Daoy (cell line): ENCODE measurements at regions not wholly inside any gene's neighbourhood (a gene's known extent, or its start where the extent isn't known, plus 50 kb on each side); places are given as distances from the start of the nearest gene placed in this dataset.
A peak's percentile ranks its signal among the peaks of the same experiment; 100 is the strongest.
"Not testable (repeated sequence)": the region's sequence is repeated elsewhere in the genome, so short reads cannot be mapped to it uniquely, and the experiment has no call there.

Experiments
- DNase-seq: peaks from one replicate; pipeline ENCODE4 v3.0.0-alpha.2; 2015; ENCODE audit warnings: low read depth

DNA sequence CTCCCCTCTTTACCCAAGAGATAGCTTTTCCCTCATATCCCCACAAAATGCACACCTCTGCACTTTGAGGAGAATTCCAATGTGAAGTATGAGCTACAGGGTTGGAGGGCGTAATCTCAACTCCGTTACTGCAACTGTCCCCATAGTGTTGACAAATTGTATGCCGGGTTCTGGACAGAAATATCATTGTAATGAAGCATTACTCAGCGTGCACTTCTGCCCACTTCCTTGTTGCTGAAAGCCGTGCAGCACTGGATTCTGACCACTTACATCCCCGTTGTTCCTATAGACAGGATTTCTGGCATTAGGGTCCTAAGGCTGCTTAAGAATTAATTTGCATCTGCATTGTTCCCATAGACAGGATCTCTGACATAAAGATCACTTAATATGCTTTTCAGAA, 205.6 kb downstream of the RHOU start:
- no peak for DNase-seq

DNA sequence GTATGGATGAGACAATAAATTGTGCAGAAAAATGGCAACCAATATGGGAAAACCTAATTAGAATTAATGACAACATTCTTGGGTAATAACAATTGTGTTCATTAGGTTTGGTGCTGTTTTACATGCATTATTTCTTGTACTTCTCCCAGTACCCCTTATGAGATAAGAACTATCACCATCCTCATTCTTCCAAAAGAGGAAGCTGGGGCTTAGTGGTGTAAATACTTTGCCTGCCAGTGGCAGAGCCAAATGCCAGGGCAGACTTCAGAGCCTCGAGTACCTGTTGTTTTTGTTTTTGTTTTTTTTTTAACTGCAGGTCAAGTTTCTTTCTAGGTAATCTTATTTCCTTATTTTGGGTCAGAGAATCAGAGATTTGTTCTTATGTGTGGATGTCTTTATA, 206.4 kb downstream of the RHOU start:
- DNase-seq, result no peak

- no peak for DNase-seq
Measured at GRCh38 chr1:228943436-228943835, 208.2 kb downstream of the RHOU start.

DNA sequence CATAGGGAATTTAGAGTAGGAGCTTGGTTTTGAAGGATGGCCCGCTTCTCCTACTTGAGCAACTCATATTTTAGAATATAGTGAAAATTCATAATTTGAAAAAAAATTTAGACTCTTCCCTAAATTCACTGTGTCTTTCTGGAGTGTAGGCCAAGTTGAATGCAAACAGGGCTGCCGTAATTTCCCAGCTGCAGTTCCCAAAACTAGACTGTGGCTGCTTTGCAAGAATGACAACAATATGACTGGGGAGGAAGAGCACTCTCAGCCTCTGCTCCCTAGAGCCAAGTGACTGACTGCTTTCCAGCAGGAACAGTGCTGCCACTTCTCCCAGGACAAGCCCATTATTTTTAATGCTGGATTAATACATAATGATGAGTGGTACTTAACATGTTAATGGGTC, 209.0 kb downstream of the RHOU start:
- no peak for DNase-seq

DNA sequence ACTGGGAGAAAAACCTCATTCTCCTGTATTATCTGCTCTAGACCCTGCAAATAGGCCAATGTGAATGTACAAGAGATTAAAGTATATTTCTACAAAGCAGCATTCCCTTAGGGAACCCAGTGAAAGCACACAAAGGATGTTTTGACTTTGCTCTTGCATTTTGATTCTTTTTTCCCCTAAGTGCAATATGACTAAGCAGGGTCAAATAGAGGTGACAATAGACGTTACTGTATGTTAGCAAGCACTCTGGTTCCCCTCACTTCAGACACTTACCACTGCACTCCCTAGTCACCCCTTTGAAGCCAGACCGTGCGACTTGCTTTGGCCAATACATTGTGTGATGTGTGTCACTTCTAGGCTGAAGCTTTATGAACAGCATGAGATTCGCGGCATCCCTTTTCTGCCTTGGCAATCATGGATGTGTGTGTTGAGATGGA, 209.7 kb downstream of the RHOU start:
- DNase-seq, result peak; percentile 20

- no peak for DNase-seq
Measured at GRCh38 chr1:228945885-228946284, 210.6 kb downstream of the RHOU start.

- not testable (repeated sequence) for DNase-seq
Measured at GRCh38 chr1:228949617-228950016, 214.3 kb downstream of the RHOU start.

GRCh38 chr1:228953207-228953606, 217.9 kb downstream of the RHOU start:
- DNase-seq, result no peak

GRCh38 chr1:228953808-228954207, 218.5 kb downstream of the RHOU start:
- DNase-seq, result not testable (repeated sequence)

DNA sequence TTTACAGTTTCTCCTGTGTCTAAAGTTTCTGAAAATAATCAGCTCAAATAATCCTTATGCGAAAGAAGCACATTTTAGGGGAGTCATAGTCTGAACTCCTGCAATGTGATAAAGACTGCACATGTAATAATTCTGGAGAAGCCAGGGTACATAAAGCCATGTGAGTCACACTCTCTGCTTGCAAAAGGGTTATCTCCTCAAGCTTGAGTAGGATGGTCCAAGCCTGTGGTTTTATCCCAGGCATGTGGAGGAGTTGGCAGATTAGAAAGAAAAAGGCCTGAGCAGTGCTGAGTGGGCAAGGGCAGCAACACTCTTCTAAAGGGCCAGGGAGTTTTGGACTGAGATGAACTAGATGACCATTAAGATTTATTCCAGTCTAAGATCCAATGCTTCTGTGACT, 220.4 kb downstream of the RHOU start:
- peak; percentile 56 for DNase-seq

- DNase-seq, result no peak
Measured at GRCh38 chr1:228956864-228957263, 221.6 kb downstream of the RHOU start.

GRCh38 chr1:228957535-228957934, 222.3 kb downstream of the RHOU start:
- no peak for DNase-seq

DNA sequence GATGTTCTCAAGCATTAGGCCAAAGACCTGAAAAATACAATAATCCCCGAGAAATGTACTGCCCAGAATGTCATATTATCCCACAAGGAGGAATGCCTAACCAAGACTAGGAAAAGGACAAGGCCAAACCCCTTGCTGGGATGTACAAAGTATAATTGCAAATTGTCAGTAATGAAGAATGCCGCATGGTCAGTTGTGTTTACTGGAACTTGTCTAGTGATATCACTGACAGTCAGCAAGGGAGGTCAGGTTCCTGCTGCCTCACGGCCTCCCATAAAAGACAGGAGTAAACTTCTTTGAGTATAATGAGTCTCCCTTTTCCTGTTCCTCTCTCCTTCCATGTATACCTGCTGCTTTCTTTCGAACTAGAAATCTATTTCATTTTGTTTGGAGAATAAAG, 222.8 kb downstream of the RHOU start:
- DNase-seq, result no peak

- no peak for DNase-seq
Measured at GRCh38 chr1:228958741-228959140, 223.5 kb downstream of the RHOU start.

DNA sequence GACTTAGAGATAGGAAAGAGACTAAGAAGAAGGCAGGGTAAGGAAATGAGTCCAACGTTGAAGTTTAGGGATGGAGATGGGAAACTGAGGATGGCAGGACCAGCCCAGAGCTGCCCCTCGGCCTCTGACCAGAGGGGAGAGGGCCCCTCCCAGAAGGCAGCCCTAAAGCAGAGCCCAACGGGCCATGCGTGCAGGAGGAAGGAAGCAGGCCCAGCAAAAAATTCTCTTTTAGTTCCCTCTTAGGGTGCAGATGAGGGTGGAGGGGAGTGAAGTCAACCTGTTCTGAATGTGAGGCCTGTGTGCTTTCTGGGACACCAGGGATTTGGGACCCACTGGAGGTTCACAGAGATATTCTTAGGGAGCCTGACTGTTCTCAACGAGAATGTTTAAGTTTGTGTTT, 225.4 kb downstream of the RHOU start:
- DNase-seq, result no peak

GRCh38 chr1:228961511-228961910, 226.2 kb downstream of the RHOU start:
- no peak for DNase-seq

DNA sequence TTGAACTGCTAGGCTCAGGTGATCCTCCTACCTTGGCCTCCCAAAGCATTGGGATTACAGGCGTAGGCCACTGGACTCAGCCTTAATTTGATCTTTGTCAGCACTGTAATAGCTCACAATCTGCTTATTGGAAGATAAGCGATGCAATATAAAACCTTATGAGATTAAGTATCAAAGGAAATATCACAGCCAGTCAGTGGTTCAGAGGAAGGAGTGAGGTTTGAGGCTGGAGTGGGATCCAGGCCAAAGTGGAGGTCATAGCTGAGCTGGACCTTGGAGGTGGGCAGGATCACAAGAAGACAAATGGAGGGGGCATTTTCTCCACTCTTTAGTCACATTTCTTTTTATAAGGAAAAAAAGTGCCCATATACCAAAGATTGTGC, 228.5 kb downstream of the RHOU start:
- peak; percentile 20 for DNase-seq

DNA sequence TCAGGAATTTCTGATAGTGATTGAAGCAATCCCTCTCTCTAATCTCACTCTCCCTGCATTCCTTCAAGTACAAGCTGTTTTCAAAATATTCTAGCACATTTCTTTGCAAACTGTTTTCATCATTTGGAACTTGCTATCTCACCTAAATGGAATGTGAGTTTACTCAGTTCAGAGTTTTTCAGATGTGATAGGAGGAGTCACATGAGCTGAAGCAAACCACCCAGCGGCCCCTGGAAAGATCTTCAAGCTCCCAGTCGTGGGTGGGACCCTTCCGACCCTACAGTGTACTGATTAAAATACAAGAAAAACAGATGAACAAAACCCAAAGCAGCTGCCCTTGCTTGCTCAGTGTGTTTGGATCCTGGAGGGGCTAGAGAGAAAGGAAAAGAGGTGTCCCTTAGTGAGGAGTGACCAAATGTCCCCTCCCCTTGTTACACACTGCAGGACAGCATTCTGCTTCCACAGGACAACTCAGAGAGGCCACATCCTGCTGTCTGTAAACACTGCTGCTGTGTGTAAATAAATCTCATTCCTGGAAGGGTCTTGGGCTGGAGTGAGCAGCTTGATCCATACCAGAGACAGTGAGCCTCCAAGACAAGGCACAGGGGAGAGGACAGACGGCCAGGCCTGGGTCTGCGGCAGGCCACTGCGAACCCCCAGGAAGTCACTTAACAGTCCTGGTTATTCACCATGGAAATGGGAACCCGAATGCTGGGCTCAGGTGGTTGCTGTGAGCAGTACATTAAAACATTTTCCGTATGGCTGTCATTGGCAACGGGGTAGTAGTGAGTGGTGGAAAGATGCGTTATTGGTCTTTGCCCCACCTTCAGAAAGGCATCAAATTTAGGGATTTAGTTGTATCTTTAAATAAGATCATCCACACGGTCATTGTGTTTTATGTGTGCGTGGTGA, 229.2 kb downstream of the RHOU start:
- DNase-seq, result peak; percentile 57

GRCh38 chr1:228968891-228969606, 233.8 kb downstream of the RHOU start:
- no peak for DNase-seq

GRCh38 chr1:228969953-228970800, 234.9 kb downstream of the RHOU start:
- no peak for DNase-seq

DNA sequence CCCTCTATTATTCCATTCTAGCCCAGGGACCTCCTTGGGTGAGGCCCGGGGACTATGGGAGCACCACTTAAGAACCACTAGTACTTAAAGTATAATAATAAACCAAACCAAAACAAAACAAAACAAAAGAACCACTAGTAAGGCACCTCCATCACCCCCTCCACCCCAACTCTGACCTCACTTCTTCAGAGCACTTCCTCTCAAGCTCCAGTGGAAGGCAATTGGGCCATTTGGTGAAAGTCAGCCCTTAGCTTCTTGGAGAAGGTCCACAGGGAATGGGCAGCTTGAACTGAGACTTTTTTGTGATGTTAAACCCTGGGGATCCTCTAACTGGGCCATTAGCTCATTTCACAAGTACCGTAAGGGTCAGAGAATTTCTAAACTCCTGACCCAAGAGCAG, 237.3 kb downstream of the RHOU start:
- no peak for DNase-seq

DNA sequence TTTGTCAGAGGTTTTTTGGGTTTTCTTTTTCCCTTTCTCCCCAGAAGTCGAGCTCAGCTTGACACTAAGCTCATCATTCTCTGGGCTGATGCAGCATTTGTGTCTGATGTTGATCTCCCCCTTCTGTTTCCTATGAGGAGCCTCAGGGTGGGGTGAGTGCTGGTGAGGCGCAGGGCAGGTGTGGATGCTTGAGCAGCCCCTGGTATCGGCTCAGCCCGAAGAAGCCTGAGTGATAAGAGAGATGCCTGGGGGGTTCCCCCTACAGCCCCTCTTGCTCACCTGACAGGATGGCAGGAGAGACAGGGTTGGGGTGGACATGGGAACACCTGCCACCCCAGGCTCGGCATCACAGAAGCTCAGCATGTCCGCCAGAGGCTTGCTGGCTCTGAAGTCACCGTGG, 239.0 kb downstream of the RHOU start:
- no peak for DNase-seq
